H9 (cell line): ENCODE measurements at regions not wholly inside any gene's neighbourhood (a gene's known extent, or its start where the extent isn't known, plus 50 kb on each side); places are given as distances from the start of the nearest gene placed in this dataset.

ENCODE experiments used
- DNase-seq: peaks from one replicate; pipeline ENCODE4 v3.0.0-alpha.2; 2017
- H2AFZ ChIP-seq: one replicate; pipeline ENCODE4 v1.6.1; 2013; ENCODE audit warnings: mild to moderate bottlenecking, low read length, control low read depth, moderate library complexity
- H2AK5ac ChIP-seq: 2 replicates; pipeline ENCODE4 v1.6.1; 2013; ENCODE audit warnings: low read length, control low read depth, mixed read lengths; ENCODE audit not compliant: insufficient read length
- H2BK120ac ChIP-seq: one replicate; pipeline ENCODE4 v1.6.1; 2013; ENCODE audit warnings: low read depth, mild to moderate bottlenecking, low read length, control low read depth, inconsistent platforms; ENCODE audit not compliant: poor library complexity, severe bottlenecking
- H2BK12ac ChIP-seq: 2 replicates; pipeline ENCODE4 v1.6.1; 2013; ENCODE audit warnings: low read length, control low read depth, mixed read lengths, low read depth; ENCODE audit not compliant: insufficient read length
- H2BK15ac ChIP-seq: 2 replicates; pipeline ENCODE4 v1.6.1; 2013; ENCODE audit warnings: low read depth, low read length, control low read depth
- H2BK20ac ChIP-seq: one replicate; pipeline ENCODE4 v1.6.1; 2013; ENCODE audit warnings: low read depth, mild to moderate bottlenecking, low read length, control low read depth, inconsistent platforms; ENCODE audit not compliant: poor library complexity, severe bottlenecking
- H2BK5ac ChIP-seq: 2 replicates; pipeline ENCODE4 v1.6.1; 2013; ENCODE audit warnings: low read length, control low read depth, mixed read lengths; ENCODE audit not compliant: insufficient read length
- H3K14ac ChIP-seq: 2 replicates; pipeline ENCODE4 v1.6.1; 2013; ENCODE audit warnings: low read length, control low read depth; ENCODE audit not compliant: insufficient read depth
- H3K18ac ChIP-seq: 2 replicates; pipeline ENCODE4 v1.6.1; 2013; ENCODE audit warnings: low read depth, mild to moderate bottlenecking, mixed read lengths, low read length, control low read depth; ENCODE audit not compliant: insufficient read length
- H3K23ac ChIP-seq: 2 replicates; pipeline ENCODE4 v1.6.1; 2013; ENCODE audit warnings: low read length, control low read depth, mixed read lengths, low read depth; ENCODE audit not compliant: insufficient read length
- H3K23me2 ChIP-seq: 2 replicates; pipeline ENCODE4 v1.6.1; 2013; ENCODE audit warnings: low read depth, mild to moderate bottlenecking, mixed read lengths, low read length, control low read depth; ENCODE audit not compliant: insufficient read length, poor library complexity, severe bottlenecking
- H3K27ac ChIP-seq: 2 replicates; pipeline ENCODE4 v1.5.1; 2013; ENCODE audit warnings: low read length, control low read depth, mixed read lengths, low read depth; ENCODE audit not compliant: insufficient read length
- H3K27me3 ChIP-seq: 2 replicates; pipeline ENCODE4 v1.6.1; 2013; ENCODE audit warnings: low read length, control low read depth, inconsistent platforms; ENCODE audit not compliant: insufficient read depth
- H3K4ac ChIP-seq: 2 replicates; pipeline ENCODE4 v1.6.1; 2013; ENCODE audit warnings: low read depth, mild to moderate bottlenecking, control low read depth, inconsistent platforms, low read length, moderate library complexity
- H3K4me1 ChIP-seq: 2 replicates; pipeline ENCODE4 v1.6.1; 2013; ENCODE audit warnings: low read length, control low read depth, inconsistent platforms; ENCODE audit not compliant: insufficient read depth
- H3K4me2 ChIP-seq: 2 replicates; pipeline ENCODE4 v1.6.1; 2013; ENCODE audit warnings: low read length, control low read depth, mixed read lengths; ENCODE audit not compliant: insufficient read length, insufficient read depth
- H3K56ac ChIP-seq: 2 replicates; pipeline ENCODE4 v1.6.1; 2013; ENCODE audit warnings: low read depth, mild to moderate bottlenecking, mixed read lengths, low read length, control low read depth; ENCODE audit not compliant: insufficient read length
- H3K79me1 ChIP-seq: 2 replicates; pipeline ENCODE4 v1.6.1; 2013; ENCODE audit warnings: low read depth, mild to moderate bottlenecking, moderate library complexity, low read length, control low read depth, inconsistent platforms; ENCODE audit not compliant: insufficient read depth, poor library complexity, severe bottlenecking
- H3K79me2 ChIP-seq: 2 replicates; pipeline ENCODE4 v1.6.1; 2013; ENCODE audit warnings: low read length, control low read depth, inconsistent platforms; ENCODE audit not compliant: insufficient read depth
- H3K9ac ChIP-seq: 2 replicates; pipeline ENCODE4 v1.6.1; 2013; ENCODE audit warnings: low read length, control low read depth, mixed read lengths; ENCODE audit not compliant: insufficient read length; ENCODE audit errors: extremely low read depth
- H3K9me3 ChIP-seq: one replicate; pipeline ENCODE4 v1.6.1; 2013; ENCODE audit warnings: low read depth, low read length, inconsistent platforms; ENCODE audit not compliant: control insufficient read depth
- H3T11ph ChIP-seq: one replicate; pipeline ENCODE4 v1.6.1; 2013; ENCODE audit warnings: mild to moderate bottlenecking, low read length, control low read depth, inconsistent platforms
- H4K20me1 ChIP-seq: one replicate; pipeline ENCODE4 v1.6.1; 2013; ENCODE audit not compliant: control insufficient read depth, insufficient read length, insufficient read depth
- H4K5ac ChIP-seq: 2 replicates; pipeline ENCODE4 v1.6.1; 2013; ENCODE audit warnings: low read depth, mild to moderate bottlenecking, mixed read lengths, low read length, control low read depth; ENCODE audit not compliant: insufficient read length
- H4K8ac ChIP-seq: replicated peaks from 2 replicates; pipeline ENCODE4 v1.6.1; 2013; ENCODE audit warnings: low read length, control low read depth, mixed read lengths, low read depth; ENCODE audit not compliant: insufficient read length
- H4K91ac ChIP-seq: 2 replicates; pipeline ENCODE4 v1.6.1; 2013; ENCODE audit warnings: low read depth, mild to moderate bottlenecking, moderate library complexity, mixed read lengths, low read length, control low read depth; ENCODE audit not compliant: insufficient read length
- H3K27ac Mint-ChIP-seq, 3 experiments: 2 replicates in 2 of 3; 3 replicates in 1 of 3; pipeline ENCODE4 v1.8.0; 2020 to 2021; ENCODE audit warnings: mixed read lengths in 3 of 3, mild to moderate bottlenecking in 1 of 3, moderate library complexity in 1 of 3
- H3K27me3 Mint-ChIP-seq: 2 replicates; pipeline ENCODE4 v1.8.0; 2021; ENCODE audit warnings: low read depth, mild to moderate bottlenecking, moderate library complexity, mixed read lengths
- H3K36me3 Mint-ChIP-seq, 3 experiments: 2 replicates in 2 of 3; 3 replicates in 1 of 3; pipeline ENCODE4 v1.8.0; 2020 to 2021; ENCODE audit warnings: low read depth in 3 of 3, mixed read lengths in 3 of 3; ENCODE audit not compliant: insufficient read depth in 1 of 3
- H3K4me1 Mint-ChIP-seq, 2 experiments: 2 replicates each; pipeline ENCODE4 v1.8.0; 2020; ENCODE audit warnings: mixed read lengths in 2 of 2
- H3K4me3 Mint-ChIP-seq, 2 experiments: 2 replicates in 1 of 2; 3 replicates in 1 of 2; pipeline ENCODE4 v1.8.0; 2020 to 2021; ENCODE audit warnings: mild to moderate bottlenecking in 2 of 2, mixed read lengths in 2 of 2, moderate library complexity in 1 of 2
- H3K9me3 Mint-ChIP-seq, 2 experiments: 2 replicates in 1 of 2; 3 replicates in 1 of 2; pipeline ENCODE4 v1.8.0; 2020; ENCODE audit warnings: mild to moderate bottlenecking in 2 of 2, mixed read lengths in 2 of 2, moderate library complexity in 1 of 2
- CTCF ChIP-seq: fragments of 200-600 bp; sonication (generic); conservative IDR thresholded peaks from 3 replicates; pipeline ENCODE4 v1.8.0; 2021; ENCODE audit warnings: antibody characterized with exemption, mild to moderate bottlenecking
- WGBS: extraction: QIAGEN DNeasy Blood & Tissue Kit; methylation state at CpG from one replicate; pipeline ENCODE4 v1.1.7; 2013; ENCODE audit warnings: missing lambda C conversion rate, low lambda C conversion rate, mixed read lengths; ENCODE audit not compliant: insufficient read length; ENCODE audit errors: extremely low coverage; 5-methylcytosine and 5-hydroxymethylcytosine counted together

DNA sequence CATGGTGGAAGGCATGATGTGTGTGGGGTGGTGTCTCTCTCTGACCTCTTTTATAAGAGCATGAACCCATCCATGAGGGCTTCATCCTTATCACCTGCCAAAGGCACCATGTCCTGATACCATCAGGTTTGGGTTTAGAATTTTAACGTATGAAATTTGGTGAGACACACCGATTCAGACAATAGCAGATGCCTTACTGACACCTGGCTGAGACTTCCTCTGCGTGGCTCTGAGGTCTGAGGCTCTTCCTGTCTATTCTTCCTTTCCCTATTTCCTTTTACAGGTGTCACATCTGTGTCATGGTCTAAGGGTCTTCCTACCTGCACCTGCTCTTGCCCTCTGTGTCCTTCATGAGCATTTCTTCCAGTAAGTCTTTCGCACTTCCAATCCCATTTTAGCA is 320.7 kb upstream of the CLNK start:
- Histone ChIP-seq H3K9me3 (no peaks in the 10 kb centered on the region), H3K56ac (no peak overlapping the region), H3K18ac (no peak overlapping the region), H3K79me2 (no peaks in the 10 kb centered on the region), H2AFZ (no peak overlapping the region), H3T11ph (no peak overlapping the region), H3K14ac (no peak overlapping the region), H2BK20ac (no peak overlapping the region), H2BK120ac (no peak overlapping the region), H3K9ac (no peak overlapping the region), H2BK5ac (no peak overlapping the region), H3K4me1 (no peaks in the 10 kb centered on the region), H4K91ac (no peak overlapping the region), H4K5ac (no peak overlapping the region), H3K4ac (no peak overlapping the region), H3K79me1 (no peaks in the 10 kb centered on the region), H2BK12ac (no peak overlapping the region), H4K20me1 (no peaks in the 10 kb centered on the region), H2BK15ac (no peak overlapping the region), H2AK5ac (no peak overlapping the region), H4K8ac (no peak overlapping the region), H3K23ac (no peak overlapping the region), H3K27me3 (no peaks in the 10 kb centered on the region), H3K4me2 (no peak overlapping the region), H3K23me2 (no peaks in the 10 kb centered on the region), H3K27ac (no peak overlapping the region)
- Mint-ChIP-seq H3K4me1 (no peaks in the 10 kb centered on the region), H3K27me3 (no peaks in the 10 kb centered on the region), H3K9me3 (peaks cover 0 to 3% of the 10 kb centered on the region in 2 experiments; a peak in 1 of 5 replicates), H3K4me3 (no peak overlapping the region), H3K36me3 (no peaks in the 10 kb centered on the region; a peak in 1 of 7 replicates), H3K27ac (no peak overlapping the region)
- no peak for DNase-seq
- TF ChIP-seq CTCF = no peak
- WGBS = no CpG with 5 or more reads among the region's 4 CpGs
